ENCODE measurements at regions not wholly inside any gene's neighbourhood (a gene's known extent, or its start where the extent isn't known, plus 50 kb on each side); places are given as distances from the start of the nearest gene placed in this dataset.

DNA sequence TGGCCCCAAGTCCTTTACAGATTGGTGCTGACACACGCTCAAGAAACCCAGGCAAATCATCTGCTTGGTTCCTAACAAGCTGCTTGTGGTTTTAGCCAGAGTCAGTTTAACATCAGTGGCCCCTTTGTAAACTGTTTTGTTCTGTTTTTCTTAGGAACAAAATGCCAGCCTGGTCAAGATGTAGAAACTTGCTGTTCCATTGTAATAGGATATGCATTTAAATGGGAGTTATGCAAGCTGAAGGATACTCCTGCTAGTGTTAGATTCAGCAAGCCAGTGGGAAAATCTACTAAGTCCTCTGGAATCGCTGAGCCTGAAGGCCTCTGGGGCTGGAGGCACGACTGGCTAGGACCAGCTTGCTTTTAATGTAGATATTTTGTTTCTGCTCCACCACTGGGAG lies 391.1 kb downstream of the TLE4 start:
- no peaks in the 10 kb centered on the region for H3K9me3 ChIP-seq
- 68 to 78% methylated on average over 3 of the region's 3 CpGs for WGBS, 2 donors
- H3K4me1 ChIP-seq, result no peaks in the 10 kb centered on the region
- H3K27ac ChIP-seq, result no peak overlapping the region
- no peak for ATAC-seq
- DNase-seq, result no peak
- no peak overlapping the region for H3K4me3 ChIP-seq
- H3K27me3 ChIP-seq, result no peaks in the 10 kb centered on the region
- intact Hi-C loops (cut with DNase I), result no loop called here
- TF ChIP-seq, protein P1, sequence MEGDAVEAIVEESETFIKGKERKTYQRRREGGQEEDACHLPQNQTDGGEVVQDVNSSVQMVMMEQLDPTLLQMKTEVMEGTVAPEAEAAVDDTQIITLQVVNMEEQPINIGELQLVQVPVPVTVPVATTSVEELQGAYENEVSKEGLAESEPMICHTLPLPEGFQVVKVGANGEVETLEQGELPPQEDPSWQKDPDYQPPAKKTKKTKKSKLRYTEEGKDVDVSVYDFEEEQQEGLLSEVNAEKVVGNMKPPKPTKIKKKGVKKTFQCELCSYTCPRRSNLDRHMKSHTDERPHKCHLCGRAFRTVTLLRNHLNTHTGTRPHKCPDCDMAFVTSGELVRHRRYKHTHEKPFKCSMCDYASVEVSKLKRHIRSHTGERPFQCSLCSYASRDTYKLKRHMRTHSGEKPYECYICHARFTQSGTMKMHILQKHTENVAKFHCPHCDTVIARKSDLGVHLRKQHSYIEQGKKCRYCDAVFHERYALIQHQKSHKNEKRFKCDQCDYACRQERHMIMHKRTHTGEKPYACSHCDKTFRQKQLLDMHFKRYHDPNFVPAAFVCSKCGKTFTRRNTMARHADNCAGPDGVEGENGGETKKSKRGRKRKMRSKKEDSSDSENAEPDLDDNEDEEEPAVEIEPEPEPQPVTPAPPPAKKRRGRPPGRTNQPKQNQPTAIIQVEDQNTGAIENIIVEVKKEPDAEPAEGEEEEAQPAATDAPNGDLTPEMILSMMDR (IDR thresholded peaks at IDR 0.05), result no peak
- TF ChIP-seq POLR2A (IDR thresholded peaks at IDR 0.05), result no peak
- no peaks in the 10 kb centered on the region for H3K36me3 ChIP-seq (replicated peaks in 1 of 2; ENCODE audit: insufficient read depth in 1 of 2, low read depth in 2 of 2)

DNA sequence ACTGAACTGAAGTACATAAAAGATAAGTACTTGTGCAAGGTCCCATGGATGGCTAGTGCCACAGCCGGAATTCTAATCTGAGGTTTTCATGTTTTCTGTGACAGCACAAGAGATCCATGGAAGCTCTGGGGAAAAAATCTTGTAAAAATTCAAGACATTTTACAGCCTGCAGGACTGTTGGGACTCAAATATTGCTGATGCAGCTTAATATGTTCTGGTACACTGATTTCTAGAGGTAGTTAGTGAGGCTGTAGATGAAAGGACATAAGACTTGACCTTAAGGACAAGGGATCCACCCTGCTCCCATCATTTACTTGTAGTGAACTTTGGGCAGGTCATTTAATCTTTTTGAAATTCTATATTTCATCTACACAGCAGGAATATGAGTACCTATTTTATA lies 390.4 kb downstream of the TLE4 start:
- Histone ChIP-seq H3K4me1 (no peaks in the 10 kb centered on the region), H3K4me3 (no peak overlapping the region), H3K27me3 (no peaks in the 10 kb centered on the region), H3K27ac (no peak overlapping the region), H3K9me3 (no peaks in the 10 kb centered on the region), H3K36me3 (replicated peaks in 1 of 2; ENCODE audit: insufficient read depth in 1 of 2, low read depth in 2 of 2) (no peaks in the 10 kb centered on the region)
- intact Hi-C loops (cut with DNase I), result no loop called here
- 80 to 95% methylated on average over 1 of the region's 1 CpG for WGBS, 2 donors
- TF ChIP-seq, protein P1 (IDR thresholded peaks at IDR 0.05), result no peak
- TF ChIP-seq POLR2A (IDR thresholded peaks at IDR 0.05), result no peak
- no peak for ATAC-seq
- no peak for DNase-seq

DNA sequence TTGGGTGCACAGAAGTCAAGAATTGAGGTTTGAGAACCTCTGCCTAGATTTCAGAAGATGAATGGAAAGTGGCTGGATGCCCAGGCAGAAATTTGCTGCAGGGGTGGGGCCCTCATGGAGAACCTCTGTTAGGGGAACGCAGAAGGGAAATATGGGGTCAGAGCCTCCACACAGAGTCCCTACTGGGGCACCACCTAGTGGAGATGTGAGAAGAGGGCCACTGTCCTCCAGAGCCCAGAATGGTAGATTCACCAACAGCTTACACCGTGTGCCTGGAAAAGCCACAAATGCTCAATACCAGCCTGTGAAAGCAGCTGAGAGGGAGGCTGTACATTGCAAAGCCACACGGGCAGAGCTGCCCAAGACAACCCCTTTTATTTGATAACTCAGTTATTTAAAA lies 383.5 kb downstream of the TLE4 start:
- Histone ChIP-seq H3K27me3 (no peaks in the 10 kb centered on the region), H3K4me1 (no peaks in the 10 kb centered on the region), H3K9me3 (no peaks in the 10 kb centered on the region), H3K4me3 (no peak overlapping the region), H3K36me3 (replicated peaks in 1 of 2; ENCODE audit: insufficient read depth in 1 of 2, low read depth in 2 of 2) (no peaks in the 10 kb centered on the region), H3K27ac (no peak overlapping the region)
- TF ChIP-seq, protein P1 (IDR thresholded peaks at IDR 0.05), result no peak
- TF ChIP-seq POLR2A (IDR thresholded peaks at IDR 0.05), result no peak
- DNase-seq (no peak), ATAC-seq (no peak)
- WGBS, 2 donors, result 57 to 69% methylated on average over 3 of the region's 3 CpGs
- intact Hi-C loops (cut with DNase I), result no loop called here

DNA sequence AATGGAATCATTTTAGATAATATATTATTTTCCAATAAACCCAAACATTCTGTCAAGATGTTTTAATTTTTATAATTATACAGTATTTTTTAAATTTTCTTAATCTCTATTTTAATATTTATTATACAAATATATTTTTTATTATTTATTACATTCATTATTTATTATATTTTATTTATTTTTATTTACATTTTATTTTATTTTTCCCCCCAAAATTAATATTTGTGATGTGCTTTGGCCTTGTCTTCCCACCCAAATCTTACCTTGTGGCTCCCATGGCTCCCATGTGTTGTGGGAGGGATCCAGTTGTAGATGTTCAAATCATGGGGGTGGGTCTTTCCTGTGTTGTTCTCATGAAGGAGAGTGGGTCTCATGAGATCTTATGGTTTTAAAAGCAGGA lies 382.1 kb downstream of the TLE4 start:
- TF ChIP-seq, protein P1 (IDR thresholded peaks at IDR 0.05), result no peak
- no peak for TF ChIP-seq POLR2A (IDR thresholded peaks at IDR 0.05)
- no peak for ATAC-seq
- H3K9me3 ChIP-seq, result no peaks in the 10 kb centered on the region

DNA sequence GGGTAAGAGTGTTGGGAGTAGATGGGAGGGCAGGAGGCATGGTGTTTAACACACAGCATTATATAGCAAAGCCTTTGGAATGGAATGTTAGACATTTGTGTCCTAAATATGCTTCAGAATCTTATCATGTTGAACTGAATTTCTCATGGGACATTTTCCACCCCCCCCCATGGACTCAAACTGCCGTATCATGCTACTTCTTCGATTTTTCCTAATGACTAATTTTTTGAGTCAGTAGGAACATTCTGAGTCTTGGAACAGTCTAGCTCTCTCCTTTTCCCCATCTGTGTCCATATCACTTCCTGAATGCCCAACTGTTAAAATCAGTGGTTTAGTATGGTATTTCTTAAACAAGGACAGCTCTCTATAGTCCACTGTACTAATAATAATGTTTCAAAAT lies 380.6 kb downstream of the TLE4 start:
- Histone ChIP-seq H3K4me3 (no peak overlapping the region), H3K27ac (no peak overlapping the region), H3K36me3 (replicated peaks in 1 of 2; ENCODE audit: insufficient read depth in 1 of 2, low read depth in 2 of 2) (no peaks in the 10 kb centered on the region), H3K27me3 (no peaks in the 10 kb centered on the region), H3K4me1 (no peaks in the 10 kb centered on the region), H3K9me3 (no peaks in the 10 kb centered on the region)
- intact Hi-C loops (cut with DNase I), result no loop called here
- no peak for ATAC-seq
- TF ChIP-seq, protein P1 (IDR thresholded peaks at IDR 0.05), result no peak
- no peak for TF ChIP-seq POLR2A (IDR thresholded peaks at IDR 0.05)
- no peak for DNase-seq
- 78 to 89% methylated on average over 2 of the region's 2 CpGs for WGBS, 2 donors

More for the DNA sequence above, 382.1 kb downstream of the TLE4 start:
- Histone ChIP-seq H3K36me3 (replicated peaks in 1 of 2; ENCODE audit: insufficient read depth in 1 of 2, low read depth in 2 of 2) (no peaks in the 10 kb centered on the region), H3K4me3 (no peak overlapping the region), H3K27ac (no peak overlapping the region), H3K27me3 (no peaks in the 10 kb centered on the region), H3K4me1 (no peaks in the 10 kb centered on the region)
- DNase-seq, result no peak
- intact Hi-C loops (cut with DNase I), result no loop called here

Data from body of pancreas (tissue), 4 donors.